ENCODE measurements at regions not wholly inside any gene's neighbourhood (a gene's known extent, or its start where the extent isn't known, plus 50 kb on each side); places are given as distances from the start of the nearest gene placed in this dataset.

- H3K36me3 ChIP-seq = no peaks in the 10 kb centered on the region
- no peak overlapping the region for H3K4me3 ChIP-seq
- no peaks in the 10 kb centered on the region for H3K27me3 ChIP-seq
- DNase-seq = no peak
- H3K9me3 ChIP-seq = no peaks in the 10 kb centered on the region
Observed at GRCh38 chr10:10130686-10131085, 887.0 kb upstream of the CELF2 start.

GRCh38 chr10:10132009-10132408, 885.7 kb upstream of the CELF2 start:
- H3K9me3 ChIP-seq = no peaks in the 10 kb centered on the region
- no peak for DNase-seq
- H3K4me3 ChIP-seq = no peak overlapping the region
- H3K27me3 ChIP-seq = no peaks in the 10 kb centered on the region
- H3K36me3 ChIP-seq = no peaks in the 10 kb centered on the region

- Histone ChIP-seq H3K9me3 (no peaks in the 10 kb centered on the region), H3K4me3 (no peak overlapping the region), H3K27me3 (no peaks in the 10 kb centered on the region), H3K36me3 (no peaks in the 10 kb centered on the region)
- no peak for DNase-seq
Observed at GRCh38 chr10:10133281-10133680, 884.4 kb upstream of the CELF2 start.

GRCh38 chr10:10138685-10139084, 879.0 kb upstream of the CELF2 start:
- peak overlapping the region; percentile 46 for H3K4me3 ChIP-seq

GRCh38 chr10:10141782-10142382, 875.8 kb upstream of the CELF2 start:
- Histone ChIP-seq H3K27me3 (no peaks in the 10 kb centered on the region), H3K4me3 (no peak overlapping the region), H3K9me3 (no peaks in the 10 kb centered on the region), H3K36me3 (no peaks in the 10 kb centered on the region)
- DNase-seq = no peak

More at GRCh38 chr10:10138685-10139084, 879.0 kb upstream of the CELF2 start:
- Histone ChIP-seq H3K27me3 (no peaks in the 10 kb centered on the region), H3K9me3 (no peaks in the 10 kb centered on the region), H3K36me3 (no peaks in the 10 kb centered on the region)
- no peak for DNase-seq

GRCh38 chr10:10146604-10147003, 871.1 kb upstream of the CELF2 start:
- no peaks in the 10 kb centered on the region for H3K27me3 ChIP-seq
- no peaks in the 10 kb centered on the region for H3K36me3 ChIP-seq
- no peaks in the 10 kb centered on the region for H3K9me3 ChIP-seq
- no peak for DNase-seq
- no peak overlapping the region for H3K4me3 ChIP-seq

- Histone ChIP-seq H3K9me3 (no peaks in the 10 kb centered on the region), H3K4me3 (no peak overlapping the region), H3K36me3 (no peaks in the 10 kb centered on the region), H3K27me3 (no peaks in the 10 kb centered on the region)
- DNase-seq = no peak
Observed at GRCh38 chr10:10149899-10150298, 867.8 kb upstream of the CELF2 start.

- no peak for DNase-seq
- no peak overlapping the region for H3K4me3 ChIP-seq
- no peaks in the 10 kb centered on the region for H3K9me3 ChIP-seq
- no peaks in the 10 kb centered on the region for H3K36me3 ChIP-seq
- no peaks in the 10 kb centered on the region for H3K27me3 ChIP-seq
Observed at GRCh38 chr10:10156917-10157600, 860.6 kb upstream of the CELF2 start.

GRCh38 chr10:10160821-10161312, 856.8 kb upstream of the CELF2 start:
- Histone ChIP-seq H3K27me3 (no peaks in the 10 kb centered on the region), H3K9me3 (no peaks in the 10 kb centered on the region), H3K4me3 (no peak overlapping the region), H3K36me3 (no peaks in the 10 kb centered on the region)
- DNase-seq = no peak

- DNase-seq = no peak
- H3K9me3 ChIP-seq = no peaks in the 10 kb centered on the region
- H3K27me3 ChIP-seq = no peaks in the 10 kb centered on the region
- H3K4me3 ChIP-seq = no peak overlapping the region
- no peaks in the 10 kb centered on the region for H3K36me3 ChIP-seq
Observed at GRCh38 chr10:10164848-10165247, 852.8 kb upstream of the CELF2 start.

GRCh38 chr10:10165415-10165814, 852.3 kb upstream of the CELF2 start:
- Histone ChIP-seq H3K27me3 (no peaks in the 10 kb centered on the region), H3K36me3 (no peaks in the 10 kb centered on the region), H3K9me3 (no peaks in the 10 kb centered on the region), H3K4me3 (no peak overlapping the region)
- DNase-seq = no peak

- Histone ChIP-seq H3K9me3 (peaks cover under 1% of the 10 kb centered on the region; the same call in 1 of the 2 replicates), H3K4me3 (no peak overlapping the region), H3K36me3 (no peaks in the 10 kb centered on the region), H3K27me3 (no peaks in the 10 kb centered on the region)
- DNase-seq = no peak
Observed at GRCh38 chr10:10178476-10178875, 839.2 kb upstream of the CELF2 start.

GRCh38 chr10:10193848-10194247, 823.8 kb upstream of the CELF2 start:
- H3K27me3 ChIP-seq = no peaks in the 10 kb centered on the region
- DNase-seq = no peak
- H3K4me3 ChIP-seq = no peak overlapping the region
- no peaks in the 10 kb centered on the region for H3K9me3 ChIP-seq
- H3K36me3 ChIP-seq = no peaks in the 10 kb centered on the region

GRCh38 chr10:10196701-10197100, 821.0 kb upstream of the CELF2 start:
- Histone ChIP-seq H3K9me3 (no peaks in the 10 kb centered on the region), H3K36me3 (no peaks in the 10 kb centered on the region), H3K27me3 (no peaks in the 10 kb centered on the region), H3K4me3 (no peak overlapping the region)
- DNase-seq = no peak

- no peaks in the 10 kb centered on the region for H3K27me3 ChIP-seq
- no peak overlapping the region for H3K4me3 ChIP-seq
- H3K36me3 ChIP-seq = no peaks in the 10 kb centered on the region
- no peak for DNase-seq
- no peaks in the 10 kb centered on the region for H3K9me3 ChIP-seq
Observed at GRCh38 chr10:10197423-10197822, 820.2 kb upstream of the CELF2 start.

- Histone ChIP-seq H3K27me3 (no peaks in the 10 kb centered on the region), H3K9me3 (no peaks in the 10 kb centered on the region), H3K36me3 (no peaks in the 10 kb centered on the region), H3K4me3 (no peak overlapping the region)
- no peak for DNase-seq
Observed at GRCh38 chr10:10198363-10198762, 819.3 kb upstream of the CELF2 start.

GRCh38 chr10:10204415-10204814, 813.3 kb upstream of the CELF2 start:
- H3K36me3 ChIP-seq = no peaks in the 10 kb centered on the region
- no peak for DNase-seq
- 0 out of 2 replicates have a peak, but pooled peaks cover 10% of the 10 kb centered on the region for H3K9me3 ChIP-seq
- no peak overlapping the region for H3K4me3 ChIP-seq
- no peaks in the 10 kb centered on the region for H3K27me3 ChIP-seq

- Histone ChIP-seq H3K27me3 (no peaks in the 10 kb centered on the region), H3K4me3 (no peak overlapping the region), H3K36me3 (no peaks in the 10 kb centered on the region), H3K9me3 (0 out of 2 replicates have a peak, but pooled peaks cover 10% of the 10 kb centered on the region)
- DNase-seq = no peak
Observed at GRCh38 chr10:10205906-10206305, 811.8 kb upstream of the CELF2 start.
